IMR-90 (cell line): ENCODE measurements at regions not wholly inside any gene's neighbourhood (a gene's known extent, or its start where the extent isn't known, plus 50 kb on each side); places are given as distances from the start of the nearest gene placed in this dataset.

Experiments used
- ATAC-seq: fragments of 200-7000 bp; cut with Tn5 transposase; 2 replicates; pipeline ENCODE4 v1.9.1; 2020; ENCODE audit warnings: low read depth, mild to moderate bottlenecking, moderate library complexity
- BruUV-seq: library from RNA; stranded (reverse); fragments of 400-500 nt; replicated peaks from 2 replicates; lab custom pipeline; 2021; lab: Mats Ljungman, UMichigan
- CTCF ChIA-PET: fragments of 300-600 bp; formaldehyde crosslinking; extraction: SDS; loops from one replicate; lab custom pipeline; 2021; ENCODE audit warnings: antibody characterized with exemption; lab: Yijun Ruan, JAX
- POLR2A ChIA-PET: fragments of 300-600 bp; sonication (Branson Sonifier 250); formaldehyde crosslinking; loops from one replicate; lab custom pipeline; 2022; ENCODE audit warnings: antibody characterized with exemption; ENCODE audit not compliant: unreplicated experiment; lab: Charles Lee
- DNase-seq: peaks from one replicate; pipeline ENCODE4 v3.0.0; 2013
- H2AFZ ChIP-seq: replicated peaks from 2 replicates; pipeline ENCODE3; 2013; ENCODE audit warnings: low read length, mild to moderate bottlenecking; ENCODE audit not compliant: poor library complexity
- H2AK5ac ChIP-seq: 2 replicates; pipeline ENCODE4 v1.6.1; 2013; ENCODE audit warnings: low read depth, low read length, inconsistent platforms
- H2AK9ac ChIP-seq: replicated peaks from 2 replicates; pipeline ENCODE3; 2013; ENCODE audit warnings: mild to moderate bottlenecking, low read depth, low read length, moderate library complexity; ENCODE audit not compliant: poor library complexity
- H2BK120ac ChIP-seq: 2 replicates; pipeline ENCODE4 v1.6.1; 2013; ENCODE audit warnings: low read depth, low read length, inconsistent platforms
- H2BK15ac ChIP-seq: 3 replicates; pipeline ENCODE4 v1.6.1; 2013; ENCODE audit warnings: low read depth, low read length, inconsistent platforms
- H2BK20ac ChIP-seq: 2 replicates; pipeline ENCODE4 v1.6.1; 2013; ENCODE audit warnings: low read depth, mild to moderate bottlenecking, inconsistent platforms, low read length, moderate library complexity
- H2BK5ac ChIP-seq: 2 replicates; pipeline ENCODE4 v1.6.1; 2013; ENCODE audit warnings: mild to moderate bottlenecking, low read depth, low read length, inconsistent platforms; ENCODE audit not compliant: poor library complexity, severe bottlenecking
- H3K14ac ChIP-seq: replicated peaks from 2 replicates; pipeline ENCODE4 v1.6.1; 2013; ENCODE audit warnings: low read depth, low read length, inconsistent platforms
- H3K18ac ChIP-seq: 2 replicates; pipeline ENCODE4 v1.6.1; 2013; ENCODE audit warnings: low read depth, low read length, control low read depth
- H3K23ac ChIP-seq: 2 replicates; pipeline ENCODE4 v1.6.1; 2013; ENCODE audit warnings: low read depth, low read length, inconsistent platforms
- H3K27ac ChIP-seq: 2 replicates; pipeline ENCODE4 v1.5.1; 2013; ENCODE audit warnings: mild to moderate bottlenecking, control low read depth, low read length; ENCODE audit not compliant: insufficient read depth
- H3K27me3 ChIP-seq: 2 replicates; pipeline ENCODE4 v1.6.1; 2013; ENCODE audit warnings: low read length; ENCODE audit not compliant: control insufficient read depth, insufficient read depth
- H3K36me3 ChIP-seq: 2 replicates; pipeline ENCODE4 v1.6.1; 2013; ENCODE audit warnings: low read length, mixed read lengths; ENCODE audit not compliant: control insufficient read depth, insufficient read depth
- H3K4ac ChIP-seq: 2 replicates; pipeline ENCODE4 v1.6.1; 2013; ENCODE audit warnings: low read depth, low read length, inconsistent platforms
- H3K4me1 ChIP-seq: 2 replicates; pipeline ENCODE4 v1.6.1; 2013; ENCODE audit warnings: low read length, mixed read lengths; ENCODE audit not compliant: control insufficient read depth, insufficient read depth
- H3K4me2 ChIP-seq: 2 replicates; pipeline ENCODE4 v1.6.1; 2013; ENCODE audit warnings: low read depth, mild to moderate bottlenecking, control low read depth, low read length, moderate library complexity
- H3K4me3 ChIP-seq: 2 replicates; pipeline ENCODE4 v1.5.1; 2013; ENCODE audit warnings: low read depth, mild to moderate bottlenecking, control low read depth, low read length, moderate library complexity; ENCODE audit not compliant: insufficient read depth
- H3K56ac ChIP-seq: 2 replicates; pipeline ENCODE4 v1.6.1; 2013; ENCODE audit warnings: low read length, inconsistent platforms; ENCODE audit not compliant: insufficient read depth; ENCODE audit errors: extremely low read depth
- H3K79me1 ChIP-seq, 2 experiments: 2 replicates each; pipeline ENCODE4 v1.6.1; 2013; ENCODE audit warnings: low read length in 2 of 2, inconsistent platforms in 1 of 2, low read depth in 1 of 2
- H3K9ac ChIP-seq: 2 replicates; pipeline ENCODE4 v1.6.1; 2013; ENCODE audit warnings: low read depth, low read length, control low read depth
- H3K9me1 ChIP-seq: 2 replicates; pipeline ENCODE4 v1.6.1; 2013; ENCODE audit warnings: low read length, inconsistent platforms; ENCODE audit not compliant: insufficient read depth
- H3K9me3 ChIP-seq: 2 replicates; pipeline ENCODE4 v1.6.1; 2013; ENCODE audit warnings: low read length; ENCODE audit not compliant: control insufficient read depth, insufficient read depth
- H4K20me1 ChIP-seq: 2 replicates; pipeline ENCODE4 v1.6.1; 2013; ENCODE audit warnings: low read length, inconsistent platforms; ENCODE audit not compliant: insufficient read depth
- H4K5ac ChIP-seq: 2 replicates; pipeline ENCODE4 v1.6.1; 2013; ENCODE audit warnings: mild to moderate bottlenecking, low read depth, low read length, control low read depth
- H4K8ac ChIP-seq, 2 experiments: 2 replicates each; pipeline ENCODE4 v1.6.1; 2013; ENCODE audit warnings: low read depth in 2 of 2, low read length in 2 of 2, control low read depth in 1 of 2, inconsistent platforms in 1 of 2
- H4K91ac ChIP-seq: 2 replicates; pipeline ENCODE4 v1.6.1; 2013; ENCODE audit warnings: low read depth, low read length, inconsistent platforms; ENCODE audit not compliant: insufficient read depth
- BHLHE40 ChIP-seq: fragments of 150-350 bp; IDR thresholded peaks from 2 replicates; pipeline ENCODE4 v1.6.1; 2016; ENCODE audit warnings: mild to moderate bottlenecking, low read depth, low read length
- CEBPB ChIP-seq: IDR thresholded peaks from 2 replicates; pipeline ENCODE4 v1.6.1; 2012; ENCODE audit warnings: low read depth, low read length, improper control_type of control experiment
- CHD1 ChIP-seq: IDR thresholded peaks from 2 replicates; pipeline ENCODE4 v1.6.1; 2012; ENCODE audit warnings: low read depth, low read length, improper control_type of control experiment
- ELK1 ChIP-seq: fragments of 150-350 bp; IDR thresholded peaks from 2 replicates; pipeline ENCODE4 v1.6.1; 2016; ENCODE audit warnings: low read depth, mild to moderate bottlenecking, low read length, moderate library complexity, borderline replicate concordance
- FOS ChIP-seq: fragments of 150-350 bp; IDR thresholded peaks from 2 replicates; pipeline ENCODE4 v1.6.1; 2016; ENCODE audit warnings: low read depth, low read length
- MAFK ChIP-seq: IDR thresholded peaks from 2 replicates; pipeline ENCODE4 v1.6.1; 2012; ENCODE audit warnings: low read depth, low read length, improper control_type of control experiment
- MAZ ChIP-seq: IDR thresholded peaks from 2 replicates; pipeline ENCODE4 v1.6.1; 2012; ENCODE audit warnings: low read depth, mild to moderate bottlenecking, low read length, improper control_type of control experiment, moderate library complexity, borderline replicate concordance
- MXI1 ChIP-seq: IDR thresholded peaks from 2 replicates; pipeline ENCODE4 v1.6.1; 2012; ENCODE audit warnings: low read depth, mild to moderate bottlenecking, low read length, moderate library complexity, borderline replicate concordance
- NFE2L2 ChIP-seq: fragments of 150-350 bp; IDR thresholded peaks from 2 replicates; pipeline ENCODE4 v1.6.1; 2016; ENCODE audit warnings: low read depth, mild to moderate bottlenecking, low read length
- POLR2A ChIP-seq: IDR thresholded peaks from 2 replicates; pipeline ENCODE4 v1.6.1; 2012; ENCODE audit warnings: mild to moderate bottlenecking, low read depth, low read length
- RAD21 ChIP-seq: IDR thresholded peaks from 2 replicates; pipeline ENCODE4 v1.6.1; 2012; ENCODE audit warnings: low read length, improper control_type of control experiment
- RCOR1 ChIP-seq: IDR thresholded peaks from 2 replicates; pipeline ENCODE4 v1.6.1; 2012; ENCODE audit warnings: mild to moderate bottlenecking, low read length, improper control_type of control experiment; ENCODE audit not compliant: insufficient replicate concordance
- RFX5 ChIP-seq: IDR thresholded peaks from 2 replicates; pipeline ENCODE4 v1.8.0; 2012; ENCODE audit warnings: low read depth, mild to moderate bottlenecking, low read length, moderate library complexity
- SMC3 ChIP-seq: fragments of 150-350 bp; IDR thresholded peaks from 2 replicates; pipeline ENCODE4 v1.6.1; 2016; ENCODE audit warnings: low read depth, mild to moderate bottlenecking, antibody characterized with exemption, low read length, moderate library complexity
- WGBS, 2 experiments: methylation state at CpG; one replicate each; pipeline versions ENCODE4 v1.1.5 to v1.1.7; 2013; ENCODE audit warnings: missing lambda C conversion rate in 2 of 2; ENCODE audit not compliant: insufficient read length in 1 of 2; ENCODE audit errors: extremely low coverage in 2 of 2; 5-methylcytosine and 5-hydroxymethylcytosine counted together
- dilution Hi-C: fragments of 300-500 bp; cut with HindIII; formaldehyde crosslinking; loops from one replicate; pipeline ENCODE4 v1.14.3; 2018; ENCODE audit warnings: low sequenced_read_pairs; ENCODE audit not compliant: unreplicated experiment
- in situ Hi-C: fragments of 300-500 bp; cut with MboI; formaldehyde crosslinking; loops from 3 replicates; pipeline ENCODE4 v1.14.3; 2019; ENCODE audit warnings: low sequenced_read_pairs, inconsistent platforms, mixed read lengths
- intact Hi-C: fragments of 100-400 bp; cut with micrococcal nuclease; formaldehyde crosslinking; loops from 2 replicates; pipeline ENCODE4 v1.10.0; 2022
- TF ChIP-seq, protein P1 (sequence below): conservative IDR thresholded peaks from 2 replicates; pipeline ENCODE4 v1.5.1; 2012; ENCODE audit warnings: mild to moderate bottlenecking, low read depth, low read length, improper control_type of control experiment
- TF ChIP-seq, protein P2 (sequence below): fragments of 150-350 bp; IDR thresholded peaks from 2 replicates; pipeline ENCODE4 v1.6.1; 2017; ENCODE audit warnings: mild to moderate bottlenecking, antibody characterized with exemption, low read length, low read depth

DNA sequence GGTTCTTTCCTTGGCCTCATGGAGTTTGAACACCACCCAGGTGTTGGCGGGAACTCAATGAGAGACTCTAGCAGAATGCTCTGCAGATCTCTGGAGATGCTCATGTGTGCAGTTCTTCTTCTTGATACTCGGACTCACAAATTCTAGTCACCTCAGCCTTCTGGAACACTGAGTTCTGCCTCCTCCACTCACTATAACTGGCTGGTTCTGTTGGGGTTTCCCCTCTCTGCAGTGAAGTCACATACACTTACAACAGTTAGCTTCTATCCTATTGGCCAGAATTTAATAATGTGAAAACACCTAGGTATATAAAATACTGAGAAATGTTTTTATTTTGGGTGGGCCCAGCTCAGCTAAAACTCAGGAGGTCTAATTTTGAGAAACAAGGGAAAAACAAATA is 109.6 kb upstream of the HIVEP1 start:
- H3K27ac ChIP-seq, result no peak overlapping the region
- H2AK5ac ChIP-seq, result no peak overlapping the region
- no peak for DNase-seq
- ChIA-PET POLR2A (no interaction called here), CTCF (no interaction called here)
- no peak overlapping the region for H4K91ac ChIP-seq
- H2BK120ac ChIP-seq, result no peak overlapping the region
- no peak overlapping the region for H3K4me2 ChIP-seq
- dilution Hi-C loops, result no loop called here
- no peak overlapping the region for H3K9ac ChIP-seq
- no peaks in the 10 kb centered on the region for H3K79me1 ChIP-seq
- no peak overlapping the region for H2BK15ac ChIP-seq
- H3K9me1 ChIP-seq, result no peaks in the 10 kb centered on the region
- H4K20me1 ChIP-seq, result no peaks in the 10 kb centered on the region
- no peak overlapping the region for H2BK5ac ChIP-seq
- H3K27me3 ChIP-seq, result no peaks in the 10 kb centered on the region; the same call in 1 of the 2 replicates
- H3K4me1 ChIP-seq, result no peaks in the 10 kb centered on the region
- H2BK20ac ChIP-seq, result no peak overlapping the region
- no peak overlapping the region for H2AFZ ChIP-seq
- H4K5ac ChIP-seq, result no peak overlapping the region
- intact Hi-C loops, result no loop called here
- no peak for ATAC-seq
- no TSS peak for BruUV-seq
- H3K4ac ChIP-seq, result no peak overlapping the region
- H3K14ac ChIP-seq, result no peak overlapping the region
- H3K9me3 ChIP-seq, result no peaks in the 10 kb centered on the region
- H3K4me3 ChIP-seq, result no peak overlapping the region
- no peak overlapping the region for H2AK9ac ChIP-seq
- no peak overlapping the region for H3K56ac ChIP-seq
- H3K36me3 ChIP-seq, result no peaks in the 10 kb centered on the region
- H4K8ac ChIP-seq, result no peak overlapping the region
- 83% methylated on average over 1 of the region's 2 CpGs; no CpG with 5 or more reads in 1 of the 2 experiments for WGBS, 2 experiments
- no peak overlapping the region for H3K18ac ChIP-seq
- no peak overlapping the region for H3K23ac ChIP-seq
- no peak for TF ChIP-seq BHLHE40
- TF ChIP-seq SMC3, result no peak
- no peak for TF ChIP-seq POLR2A
- TF ChIP-seq NFE2L2, result no peak
- no peak for TF ChIP-seq RFX5
- TF ChIP-seq MXI1, result no peak
- no peak for TF ChIP-seq MAZ
- TF ChIP-seq MAFK, result no peak
- no peak for TF ChIP-seq CHD1
- TF ChIP-seq, protein P1, sequence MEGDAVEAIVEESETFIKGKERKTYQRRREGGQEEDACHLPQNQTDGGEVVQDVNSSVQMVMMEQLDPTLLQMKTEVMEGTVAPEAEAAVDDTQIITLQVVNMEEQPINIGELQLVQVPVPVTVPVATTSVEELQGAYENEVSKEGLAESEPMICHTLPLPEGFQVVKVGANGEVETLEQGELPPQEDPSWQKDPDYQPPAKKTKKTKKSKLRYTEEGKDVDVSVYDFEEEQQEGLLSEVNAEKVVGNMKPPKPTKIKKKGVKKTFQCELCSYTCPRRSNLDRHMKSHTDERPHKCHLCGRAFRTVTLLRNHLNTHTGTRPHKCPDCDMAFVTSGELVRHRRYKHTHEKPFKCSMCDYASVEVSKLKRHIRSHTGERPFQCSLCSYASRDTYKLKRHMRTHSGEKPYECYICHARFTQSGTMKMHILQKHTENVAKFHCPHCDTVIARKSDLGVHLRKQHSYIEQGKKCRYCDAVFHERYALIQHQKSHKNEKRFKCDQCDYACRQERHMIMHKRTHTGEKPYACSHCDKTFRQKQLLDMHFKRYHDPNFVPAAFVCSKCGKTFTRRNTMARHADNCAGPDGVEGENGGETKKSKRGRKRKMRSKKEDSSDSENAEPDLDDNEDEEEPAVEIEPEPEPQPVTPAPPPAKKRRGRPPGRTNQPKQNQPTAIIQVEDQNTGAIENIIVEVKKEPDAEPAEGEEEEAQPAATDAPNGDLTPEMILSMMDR, result no peak
- TF ChIP-seq, protein P2, sequence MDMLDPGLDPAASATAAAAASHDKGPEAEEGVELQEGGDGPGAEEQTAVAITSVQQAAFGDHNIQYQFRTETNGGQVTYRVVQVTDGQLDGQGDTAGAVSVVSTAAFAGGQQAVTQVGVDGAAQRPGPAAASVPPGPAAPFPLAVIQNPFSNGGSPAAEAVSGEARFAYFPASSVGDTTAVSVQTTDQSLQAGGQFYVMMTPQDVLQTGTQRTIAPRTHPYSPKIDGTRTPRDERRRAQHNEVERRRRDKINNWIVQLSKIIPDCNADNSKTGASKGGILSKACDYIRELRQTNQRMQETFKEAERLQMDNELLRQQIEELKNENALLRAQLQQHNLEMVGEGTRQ, result no peak
- no peak for TF ChIP-seq FOS
- no peak for TF ChIP-seq RAD21
- TF ChIP-seq CEBPB, result no peak
- TF ChIP-seq RCOR1, result no peak
- no peak for TF ChIP-seq ELK1
- in situ Hi-C loops, result no loop called here
